HEK293T (cell line): ENCODE measurements at regions not wholly inside any gene's neighbourhood (a gene's known extent, or its start where the extent isn't known, plus 50 kb on each side); places are given as distances from the start of the nearest gene placed in this dataset.

ENCODE experiments used
- FOXM1 ChIP-seq: fragments of 450-650 bp; IDR thresholded peaks from 2 replicates; pipeline ENCODE4 v1.6.1; 2017; ENCODE audit warnings: mild to moderate bottlenecking, borderline replicate concordance
- SP1 ChIP-seq: fragments of 450-650 bp; IDR thresholded peaks from 2 replicates; pipeline ENCODE4 v1.6.1; 2017
- SUZ12 ChIP-seq: fragments of 450-650 bp; IDR thresholded peaks from 2 replicates; pipeline ENCODE4 v1.6.1; 2016; ENCODE audit warnings: mild to moderate bottlenecking

- TF ChIP-seq SUZ12 (no peak), SP1 (no peak), FOXM1 (no peak)
Observed at GRCh38 chr6:115159733-115160132, 816.9 kb upstream of the HS3ST5 start.
